Adipocyte (in vitro differentiated cells): ENCODE measurements at regions not wholly inside any gene's neighbourhood (a gene's known extent, or its start where the extent isn't known, plus 50 kb on each side); places are given as distances from the start of the nearest gene placed in this dataset.
A peak's percentile ranks its signal among the peaks of the same experiment; 100 is the strongest.
"Not testable (repeated sequence)": the region's sequence is repeated elsewhere in the genome, so short reads cannot be mapped to it uniquely, and the experiment has no call there.

ENCODE experiments used
- DNase-seq: peaks from one replicate; pipeline ENCODE4 v3.0.0-alpha.2; 2015; ENCODE audit warnings: low read depth
- H3K27me3 ChIP-seq: replicated peaks from 2 replicates; pipeline ENCODE4 v1.7.0; 2013; ENCODE audit warnings: mild to moderate bottlenecking, low read length, moderate library complexity; ENCODE audit not compliant: control insufficient read depth, insufficient read depth
- H3K36me3 ChIP-seq: 2 replicates; pipeline ENCODE4 v1.7.0; 2013; ENCODE audit warnings: low read length, mild to moderate bottlenecking, moderate library complexity; ENCODE audit not compliant: control insufficient read depth, insufficient read depth, severe bottlenecking
- H3K4me1 ChIP-seq: 2 replicates; pipeline ENCODE4 v1.7.0; 2013; ENCODE audit warnings: mild to moderate bottlenecking, low read length, moderate library complexity; ENCODE audit not compliant: control insufficient read depth, insufficient read depth
- H3K4me3 ChIP-seq: 2 replicates; pipeline ENCODE4 v1.7.0; 2013; ENCODE audit warnings: mild to moderate bottlenecking, low read length, moderate library complexity
- H3K9ac ChIP-seq: 2 replicates; pipeline ENCODE4 v1.7.0; 2013; ENCODE audit warnings: mild to moderate bottlenecking, low read length, moderate library complexity
- H3K9me3 ChIP-seq: 2 replicates; pipeline ENCODE4 v1.7.0; 2013; ENCODE audit warnings: mild to moderate bottlenecking, low read length, moderate library complexity; ENCODE audit not compliant: control insufficient read depth

DNA sequence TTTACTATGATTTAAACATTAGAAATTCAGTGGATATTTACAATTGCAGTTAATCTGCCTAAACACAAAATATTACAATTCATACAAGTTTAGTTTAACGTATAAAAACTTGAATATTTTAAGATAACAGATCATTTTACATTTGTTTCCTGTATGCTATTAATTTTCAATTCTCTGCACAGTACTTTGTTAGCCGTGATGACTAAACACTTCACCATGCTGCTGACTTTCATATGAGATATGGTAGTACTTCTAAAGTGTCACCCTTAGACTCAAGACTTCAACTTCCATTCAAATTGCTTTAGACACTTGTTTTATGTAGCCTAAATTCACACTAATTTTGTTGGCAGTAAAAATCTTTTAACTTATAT lies 1646.4 kb upstream of the ADGRL3 start:
- Histone ChIP-seq H3K36me3 (no peaks in the 10 kb centered on the region), H3K4me3 (peak overlapping the region; percentile 79), H3K9ac (peak overlapping the region; percentile 56), H3K4me1 (peaks cover 2% of the 10 kb centered on the region), H3K27me3 (no peaks in the 10 kb centered on the region), H3K9me3 (no peaks in the 10 kb centered on the region)
- DNase-seq, result peak; percentile 44

DNA sequence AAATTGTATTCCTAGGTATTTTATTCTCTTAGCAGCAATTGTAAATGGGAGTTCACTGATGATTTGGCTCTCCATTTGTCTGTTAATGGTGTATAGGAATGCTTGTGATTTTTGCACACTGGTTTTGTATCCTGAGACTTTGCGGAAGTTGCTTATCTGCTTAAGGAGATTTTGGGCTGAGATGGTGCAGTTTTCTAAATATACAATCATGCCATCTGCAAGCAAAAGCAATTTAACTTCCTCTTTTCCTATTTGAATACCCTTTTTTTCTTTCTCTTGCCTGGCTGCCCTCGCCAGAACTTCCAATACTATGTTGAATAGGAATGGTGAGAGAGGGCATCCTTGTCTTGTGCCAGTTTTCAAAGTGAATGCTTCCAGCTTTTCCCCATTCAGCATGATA lies 1643.9 kb upstream of the ADGRL3 start:
- DNase-seq, H3K9ac ChIP-seq, H3K27me3 ChIP-seq, H3K4me3 ChIP-seq, H3K4me1 ChIP-seq, H3K36me3 ChIP-seq, H3K9me3 ChIP-seq: not testable (repeated sequence)

GRCh38 chr4:59560141-59560648 lies 1639.9 kb upstream of the ADGRL3 start:
- not testable (repeated sequence) for H3K9ac ChIP-seq, H3K4me3 ChIP-seq, H3K27me3 ChIP-seq, H3K9me3 ChIP-seq, H3K4me1 ChIP-seq, DNase-seq, H3K36me3 ChIP-seq

- no peaks in the 10 kb centered on the region for H3K4me1 ChIP-seq
- no peak overlapping the region for H3K9ac ChIP-seq
- DNase-seq, result no peak
- H3K9me3 ChIP-seq, result no peaks in the 10 kb centered on the region
- no peaks in the 10 kb centered on the region for H3K27me3 ChIP-seq
- H3K4me3 ChIP-seq, result no peak overlapping the region
- H3K36me3 ChIP-seq, result no peaks in the 10 kb centered on the region
Measured at GRCh38 chr4:59565836-59566235, 1634.3 kb upstream of the ADGRL3 start.

GRCh38 chr4:59570860-59571476 lies 1629.2 kb upstream of the ADGRL3 start:
- H3K4me1 ChIP-seq, result no peaks in the 10 kb centered on the region
- H3K27me3 ChIP-seq, result no peaks in the 10 kb centered on the region
- no peak overlapping the region for H3K9ac ChIP-seq
- no peaks in the 10 kb centered on the region for H3K9me3 ChIP-seq
- H3K36me3 ChIP-seq, result no peaks in the 10 kb centered on the region
- no peak overlapping the region for H3K4me3 ChIP-seq
- DNase-seq, result no peak

DNA sequence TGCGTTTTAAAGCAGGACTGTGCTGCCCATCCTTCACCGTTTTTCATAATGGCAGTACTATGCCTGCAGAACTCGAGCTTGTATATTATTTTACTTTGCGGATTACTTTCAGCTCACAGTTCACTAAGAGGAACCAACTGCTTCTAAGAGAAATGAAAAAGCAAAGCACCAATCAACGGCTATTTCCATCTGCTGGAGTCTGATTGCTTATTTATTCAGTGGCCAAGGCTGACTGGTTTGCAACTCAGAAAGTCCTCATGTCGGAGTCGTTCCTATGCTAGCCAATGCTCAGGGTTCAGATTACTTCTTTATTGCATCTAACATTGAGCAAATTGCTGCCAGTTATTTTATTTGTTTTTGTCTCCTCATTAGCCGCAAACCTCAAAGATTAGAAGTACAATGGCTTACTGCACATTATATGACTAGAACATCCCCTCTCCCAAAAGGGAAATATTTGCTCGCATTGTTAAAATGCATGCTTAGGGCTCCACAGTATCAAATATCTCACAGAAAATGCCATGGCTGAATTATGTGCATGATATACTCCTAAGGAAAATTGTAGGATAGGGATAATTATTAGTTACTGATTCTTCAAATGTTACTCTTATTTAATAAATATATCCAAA lies 1628.2 kb upstream of the ADGRL3 start:
- Histone ChIP-seq H3K9ac (no peak overlapping the region), H3K27me3 (no peaks in the 10 kb centered on the region), H3K9me3 (no peaks in the 10 kb centered on the region), H3K36me3 (no peaks in the 10 kb centered on the region), H3K4me3 (no peak overlapping the region), H3K4me1 (no peaks in the 10 kb centered on the region)
- no peak for DNase-seq

DNA sequence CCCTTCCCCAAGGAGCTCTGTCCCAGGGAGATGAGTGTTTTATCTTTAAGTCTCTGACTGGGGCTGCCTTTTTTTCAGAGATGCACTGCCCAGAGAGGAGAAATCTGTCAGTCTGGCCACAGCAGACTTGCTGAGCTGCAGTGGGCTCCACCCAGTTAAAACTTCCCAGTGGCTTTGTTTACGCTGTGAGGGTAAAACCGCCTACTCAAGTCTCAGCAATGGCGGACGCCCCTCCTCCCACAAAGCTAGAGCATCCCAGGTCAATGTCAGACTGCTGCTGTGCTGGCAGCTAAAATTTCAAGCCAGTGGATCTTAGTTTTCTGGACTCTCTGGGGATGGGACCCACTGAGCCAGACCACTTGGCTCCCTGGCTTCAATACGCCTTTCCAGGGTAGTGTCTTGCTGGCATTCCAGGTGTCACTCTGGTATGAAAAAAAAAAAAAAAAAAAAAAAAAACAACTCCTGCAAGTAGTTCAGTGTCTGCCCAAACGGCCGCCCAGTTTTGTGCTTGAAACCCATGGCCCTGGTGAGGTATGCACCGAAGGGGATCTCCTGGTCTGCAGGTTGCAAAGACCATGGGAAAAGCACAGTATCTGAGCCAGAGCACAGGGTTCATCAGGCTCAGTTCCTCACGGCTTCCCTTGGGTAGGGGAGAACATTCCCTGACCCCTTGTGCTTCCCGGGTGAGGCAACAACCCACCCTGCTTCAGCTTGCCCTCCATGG lies 1616.1 kb upstream of the ADGRL3 start:
- Histone ChIP-seq H3K4me1 (no peaks in the 10 kb centered on the region), H3K27me3 (no peaks in the 10 kb centered on the region), H3K36me3 (no peaks in the 10 kb centered on the region), H3K9ac (no peak overlapping the region), H3K9me3 (no peaks in the 10 kb centered on the region), H3K4me3 (no peak overlapping the region)
- DNase-seq, result no peak

DNA sequence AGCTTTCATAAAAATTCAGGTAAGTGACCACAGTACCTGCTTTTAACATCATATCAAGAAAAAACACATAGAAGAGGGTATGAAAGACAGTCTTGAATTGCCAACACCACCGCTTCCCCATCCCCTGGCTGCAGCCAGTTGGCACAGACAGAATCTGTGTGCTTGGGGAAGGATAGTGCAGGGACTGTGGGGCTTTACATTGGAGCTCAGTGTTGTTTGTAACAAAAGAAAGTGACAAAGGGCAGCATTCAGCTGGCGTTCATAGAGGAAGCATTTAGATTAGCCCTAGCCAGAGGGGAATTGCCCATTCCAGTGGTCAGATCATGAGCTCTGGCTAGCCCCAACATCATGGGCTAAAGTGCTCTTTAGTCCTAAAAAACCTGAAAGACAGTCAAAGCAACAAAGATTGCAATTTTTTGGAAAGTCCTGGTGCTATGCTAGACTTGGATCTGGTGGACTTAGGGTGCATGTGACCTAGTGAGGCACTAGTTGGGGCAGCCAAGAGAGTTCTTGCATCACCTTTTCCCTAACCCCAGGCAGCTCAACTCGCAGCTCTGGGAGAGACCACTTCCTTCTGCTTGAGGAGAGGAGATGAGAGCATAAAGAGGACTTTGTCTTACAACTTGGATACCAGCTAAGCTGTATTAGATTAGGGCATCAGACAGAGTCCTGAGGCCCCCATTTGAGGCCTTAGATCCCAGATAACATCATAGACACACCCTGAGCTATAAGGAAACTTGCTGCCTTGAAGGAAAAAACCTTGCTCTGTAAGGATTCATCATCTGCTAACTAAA lies 1602.4 kb upstream of the ADGRL3 start:
- no peak overlapping the region for H3K4me3 ChIP-seq
- no peak overlapping the region for H3K9ac ChIP-seq
- DNase-seq, result no peak
- no peaks in the 10 kb centered on the region for H3K4me1 ChIP-seq
- H3K27me3 ChIP-seq, result no peaks in the 10 kb centered on the region
- no peaks in the 10 kb centered on the region for H3K36me3 ChIP-seq
- H3K9me3 ChIP-seq, result no peaks in the 10 kb centered on the region

GRCh38 chr4:59598330-59598618 lies 1601.9 kb upstream of the ADGRL3 start:
- no peaks in the 10 kb centered on the region for H3K9me3 ChIP-seq
- H3K27me3 ChIP-seq, result no peaks in the 10 kb centered on the region
- H3K4me1 ChIP-seq, result no peaks in the 10 kb centered on the region
- H3K9ac ChIP-seq, result no peak overlapping the region
- no peaks in the 10 kb centered on the region for H3K36me3 ChIP-seq
- DNase-seq, result no peak
- no peak overlapping the region for H3K4me3 ChIP-seq

DNA sequence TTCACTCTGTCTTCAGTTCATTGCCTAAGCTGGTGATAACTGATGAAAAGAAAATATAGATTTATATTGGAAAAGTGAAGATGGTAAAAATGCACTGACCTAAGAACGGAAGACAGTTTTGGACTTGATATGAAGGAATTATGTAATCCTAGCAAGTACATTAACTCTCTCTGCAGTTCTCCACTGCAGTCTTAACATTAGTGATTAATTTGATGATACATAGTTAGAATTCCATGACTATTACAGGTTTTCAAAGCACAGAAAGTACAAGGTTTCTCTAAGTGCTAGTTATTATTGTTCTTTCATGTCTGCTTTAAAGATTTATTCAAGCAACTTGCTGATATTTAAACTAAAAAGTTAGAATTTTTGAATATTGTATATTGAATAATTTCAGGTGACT lies 1591.7 kb upstream of the ADGRL3 start:
- Histone ChIP-seq H3K4me1 (peaks cover 6% of the 10 kb centered on the region), H3K36me3 (no peaks in the 10 kb centered on the region), H3K27me3 (no peaks in the 10 kb centered on the region), H3K9ac (no peak overlapping the region), H3K4me3 (no peak overlapping the region), H3K9me3 (no peaks in the 10 kb centered on the region)
- DNase-seq, result no peak

DNA sequence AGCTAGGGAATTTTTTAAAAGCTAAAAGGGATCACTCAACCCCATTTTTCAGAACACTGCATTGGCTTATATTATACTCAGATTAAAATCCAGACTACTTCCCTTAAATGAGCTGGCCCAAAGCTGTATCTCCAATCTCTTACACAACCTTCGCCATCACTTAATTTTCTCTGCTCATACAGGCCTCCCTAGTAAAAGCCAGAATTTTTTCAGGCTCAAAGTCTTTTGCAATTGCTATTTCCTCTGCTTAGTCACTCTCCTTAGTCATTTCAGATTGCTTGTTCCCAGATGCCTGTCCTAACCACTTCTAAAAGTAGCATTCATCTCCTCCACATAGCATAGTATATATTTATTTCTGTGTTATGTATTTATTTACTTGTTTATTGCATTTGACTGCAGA lies 1587.9 kb upstream of the ADGRL3 start:
- DNase-seq, result peak; percentile 72

More for the DNA sequence above, 1587.9 kb upstream of the ADGRL3 start:
- no peaks in the 10 kb centered on the region for H3K27me3 ChIP-seq
- H3K4me1 ChIP-seq, result peaks cover 6% of the 10 kb centered on the region
- H3K9me3 ChIP-seq, result no peaks in the 10 kb centered on the region
- no peak overlapping the region for H3K9ac ChIP-seq
- H3K36me3 ChIP-seq, result no peaks in the 10 kb centered on the region
- no peak overlapping the region for H3K4me3 ChIP-seq
